ENCODE measurements at regions not wholly inside any gene's neighbourhood (a gene's known extent, or its start where the extent isn't known, plus 50 kb on each side); places are given as distances from the start of the nearest gene placed in this dataset.

DNA sequence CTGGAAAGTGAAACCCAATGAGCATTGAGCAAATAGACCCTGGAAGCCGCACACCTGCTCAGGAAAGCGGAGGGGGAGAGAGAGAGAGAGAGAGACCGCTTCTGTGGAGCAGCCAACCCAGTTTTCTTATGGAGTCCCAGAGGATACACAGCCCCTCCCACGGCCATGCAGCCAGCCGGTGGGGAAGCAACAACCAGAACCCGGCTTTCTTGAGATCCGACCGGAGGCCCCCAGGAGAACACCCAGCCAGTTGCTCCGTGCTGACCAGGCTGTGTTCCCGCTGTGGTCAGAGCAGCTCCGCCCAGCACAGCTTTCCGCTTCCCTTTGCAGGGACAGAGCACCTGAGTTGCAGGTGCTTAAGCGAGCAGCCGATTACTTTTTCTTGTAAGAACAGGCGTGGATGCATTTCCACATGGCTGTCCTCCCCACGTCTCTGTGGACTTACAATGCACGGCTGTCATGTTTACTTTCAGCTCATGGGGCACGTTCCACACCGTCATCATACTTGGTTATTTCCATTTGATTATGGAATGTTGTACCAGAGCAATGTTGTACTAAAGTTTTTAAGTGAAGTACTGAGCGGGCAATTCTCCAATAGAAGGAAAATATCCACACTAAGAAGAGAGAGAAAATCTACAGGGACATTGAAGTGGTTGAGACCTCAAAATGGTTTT is 381.9 kb downstream of the THBS2 start:
- ATAC-seq (no peak), DNase-seq (no peak)
- Histone ChIP-seq H3K36me3 (no peaks in the 10 kb centered on the region), H3K27ac (no peak overlapping the region), H3K9me3 (no peaks in the 10 kb centered on the region), H3K27me3 (peaks cover 0 to 9% (median 0%) of the 10 kb centered on the region in 9 donors), H3K4me3 (no peak overlapping the region), H3K4me1 (no peaks in the 10 kb centered on the region)
- intact Hi-C loops (cut with DNase I) = loop anchor here in 1 of 10 donors (10.0 kb wide), 1 partner anchor 707 kb away; no protein-coding TSS in a partner anchor
- WGBS, 4 donors = 45 to 67% (median 63%) methylated on average over 20 of the region's 20 CpGs
- no peak for TF ChIP-seq POLR2A (IDR thresholded peaks at IDR 0.05)
- TF ChIP-seq, protein P1, sequence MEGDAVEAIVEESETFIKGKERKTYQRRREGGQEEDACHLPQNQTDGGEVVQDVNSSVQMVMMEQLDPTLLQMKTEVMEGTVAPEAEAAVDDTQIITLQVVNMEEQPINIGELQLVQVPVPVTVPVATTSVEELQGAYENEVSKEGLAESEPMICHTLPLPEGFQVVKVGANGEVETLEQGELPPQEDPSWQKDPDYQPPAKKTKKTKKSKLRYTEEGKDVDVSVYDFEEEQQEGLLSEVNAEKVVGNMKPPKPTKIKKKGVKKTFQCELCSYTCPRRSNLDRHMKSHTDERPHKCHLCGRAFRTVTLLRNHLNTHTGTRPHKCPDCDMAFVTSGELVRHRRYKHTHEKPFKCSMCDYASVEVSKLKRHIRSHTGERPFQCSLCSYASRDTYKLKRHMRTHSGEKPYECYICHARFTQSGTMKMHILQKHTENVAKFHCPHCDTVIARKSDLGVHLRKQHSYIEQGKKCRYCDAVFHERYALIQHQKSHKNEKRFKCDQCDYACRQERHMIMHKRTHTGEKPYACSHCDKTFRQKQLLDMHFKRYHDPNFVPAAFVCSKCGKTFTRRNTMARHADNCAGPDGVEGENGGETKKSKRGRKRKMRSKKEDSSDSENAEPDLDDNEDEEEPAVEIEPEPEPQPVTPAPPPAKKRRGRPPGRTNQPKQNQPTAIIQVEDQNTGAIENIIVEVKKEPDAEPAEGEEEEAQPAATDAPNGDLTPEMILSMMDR (IDR thresholded peaks at IDR 0.05) = no peak

DNA sequence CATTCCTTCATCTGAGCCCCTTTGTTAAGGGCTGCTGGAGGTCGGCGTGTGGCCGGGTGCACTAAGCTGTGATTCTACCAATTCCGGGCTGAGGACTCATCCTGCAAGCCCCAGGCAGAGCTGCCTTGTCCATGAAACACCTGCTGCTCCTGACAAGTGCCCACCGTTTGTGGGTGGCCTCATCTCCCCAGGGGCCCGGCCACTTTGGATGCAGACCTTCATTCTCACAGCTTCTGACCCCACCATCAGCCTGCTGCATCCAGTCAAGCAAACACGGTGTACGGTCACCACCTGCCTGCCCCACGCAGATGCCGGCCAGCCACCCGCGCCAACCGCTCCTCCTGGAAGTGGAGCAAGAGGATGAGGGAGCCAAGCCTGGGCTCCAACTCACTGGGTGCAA is 382.7 kb downstream of the THBS2 start:
- TF ChIP-seq, protein P1 (IDR thresholded peaks at IDR 0.05) = no peak
- TF ChIP-seq POLR2A (IDR thresholded peaks at IDR 0.05) = no peak
- DNase-seq (no peak), ATAC-seq (no peak)
- Histone ChIP-seq H3K9me3 (no peaks in the 10 kb centered on the region), H3K27ac (no peak overlapping the region), H3K4me1 (no peaks in the 10 kb centered on the region), H3K4me3 (no peak overlapping the region), H3K36me3 (no peaks in the 10 kb centered on the region), H3K27me3 (peaks cover 0 to 9% (median 0%) of the 10 kb centered on the region in 9 donors)
- WGBS, 4 donors = 72 to 82% (median 77%) methylated on average over 13 of the region's 13 CpGs
- intact Hi-C loops (cut with DNase I) = loop anchor here in 1 of 10 donors (10.0 kb wide), 1 partner anchor 706 kb away; no protein-coding TSS in a partner anchor

DNA sequence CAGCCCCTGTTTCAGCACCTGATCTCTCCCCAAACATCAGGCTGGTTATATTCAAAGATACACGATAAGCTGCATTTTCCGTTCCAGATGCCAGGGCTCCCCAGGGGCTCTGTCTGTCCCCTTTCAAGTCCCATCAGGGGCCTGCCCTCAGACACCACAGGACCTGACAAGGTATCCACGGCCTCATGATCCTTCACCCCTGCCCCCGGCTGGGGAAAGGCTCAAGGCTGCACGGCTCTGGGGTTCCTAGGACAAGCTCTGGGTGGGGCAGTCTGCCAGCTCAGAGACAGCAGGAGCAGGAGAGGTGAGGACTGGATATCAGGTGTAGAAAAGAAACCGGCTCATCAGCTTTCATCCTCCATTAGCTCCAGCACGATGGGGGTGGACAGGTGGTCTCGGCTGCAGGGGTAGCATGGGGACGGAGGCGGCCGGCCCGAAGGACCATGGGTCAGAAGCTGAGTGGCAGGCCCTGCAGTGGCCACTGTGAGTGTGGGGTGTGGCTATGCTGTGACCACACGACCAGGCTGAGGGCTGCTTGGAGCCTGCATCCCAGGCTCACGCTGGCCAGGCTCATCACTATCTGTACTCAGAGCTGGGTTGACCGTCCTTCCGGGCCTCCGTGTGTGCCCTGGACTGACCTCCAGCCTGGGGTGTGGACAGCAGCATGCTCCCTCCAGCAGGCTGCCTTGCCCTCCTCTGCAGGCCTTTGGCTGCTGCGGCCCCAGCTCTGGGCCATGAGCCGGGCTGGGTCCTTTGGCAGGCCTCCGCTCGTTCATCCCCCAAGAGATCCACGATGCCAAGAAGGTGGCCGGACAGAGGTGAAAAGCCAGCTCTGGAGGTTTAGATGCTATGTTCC is 386.2 kb downstream of the THBS2 start:
- Histone ChIP-seq H3K36me3 (no peaks in the 10 kb centered on the region), H3K27ac (no peak overlapping the region), H3K9me3 (no peaks in the 10 kb centered on the region), H3K27me3 (no peaks in the 10 kb centered on the region), H3K4me3 (no peak overlapping the region), H3K4me1 (no peaks in the 10 kb centered on the region)
- 72 to 83% (median 76%) methylated on average over 15 to 23 of the region's 23 CpGs for WGBS, 4 donors
- DNase-seq (no peak), ATAC-seq (peak in 1 of 4 donors; percentile 14)
- no peak for TF ChIP-seq POLR2A (IDR thresholded peaks at IDR 0.05)
- TF ChIP-seq, protein P1 (IDR thresholded peaks at IDR 0.05) = no peak
- intact Hi-C loops (cut with DNase I) = no loop called here

DNA sequence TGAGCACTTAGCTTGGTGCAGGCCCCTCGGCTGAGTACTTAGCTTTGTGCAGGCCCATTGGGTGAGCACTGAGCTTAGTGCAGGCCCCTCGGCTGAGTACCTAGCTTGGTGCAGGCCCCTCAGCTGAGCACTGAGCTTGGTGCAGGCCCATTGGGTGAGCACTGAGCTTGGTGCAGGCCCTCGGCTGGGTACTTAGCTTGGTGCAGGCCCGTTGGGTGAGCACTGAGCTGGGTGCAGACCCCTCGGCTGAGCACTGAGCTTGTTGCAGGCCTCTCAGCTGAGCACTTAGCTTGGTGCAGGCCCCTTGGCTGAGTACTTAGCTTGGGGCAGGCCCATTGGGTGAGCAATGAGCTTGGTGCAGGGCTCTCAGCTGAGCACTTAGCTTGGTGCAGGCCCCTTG is 387.1 kb downstream of the THBS2 start:
- WGBS, 4 donors = 74 to 95% (median 89%) methylated on average over 4 to 5 of the region's 5 CpGs
- Histone ChIP-seq H3K4me1 (no peaks in the 10 kb centered on the region), H3K9me3 (no peaks in the 10 kb centered on the region), H3K4me3 (no peak overlapping the region), H3K36me3 (no peaks in the 10 kb centered on the region), H3K27ac (no peak overlapping the region), H3K27me3 (no peaks in the 10 kb centered on the region)
- DNase-seq (no peak), ATAC-seq (peak in 2 of 4 donors; percentile 48 to 49)
- intact Hi-C loops (cut with DNase I) = no loop called here
- TF ChIP-seq, protein P1 (IDR thresholded peaks at IDR 0.05) = no peak
- no peak for TF ChIP-seq POLR2A (IDR thresholded peaks at IDR 0.05)

All from heart left ventricle (tissue), 16 donors.